ENCODE measurements at regions not wholly inside any gene's neighbourhood (a gene's known extent, or its start where the extent isn't known, plus 50 kb on each side); places are given as distances from the start of the nearest gene placed in this dataset.

DNA sequence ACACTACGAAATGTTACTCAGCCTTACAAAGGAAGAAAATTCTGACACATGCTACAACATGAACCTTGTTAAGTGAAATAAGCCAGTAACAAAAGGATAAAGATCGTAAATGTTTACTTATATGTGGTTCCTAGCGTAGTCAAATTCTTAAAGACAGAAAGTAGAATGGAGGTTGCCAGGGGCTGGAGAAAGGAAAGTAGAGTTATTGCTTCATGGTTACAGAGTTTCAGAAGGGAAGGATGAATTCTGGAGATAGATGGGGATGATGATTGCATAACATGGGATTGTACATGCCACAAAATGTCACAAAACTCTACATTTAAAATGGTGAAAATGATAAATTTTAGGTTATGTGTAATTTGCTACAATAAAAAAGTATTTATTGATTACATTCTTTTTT lies 103.8 kb downstream of the CHD9NB start:
- TF ChIP-seq, protein P1, sequence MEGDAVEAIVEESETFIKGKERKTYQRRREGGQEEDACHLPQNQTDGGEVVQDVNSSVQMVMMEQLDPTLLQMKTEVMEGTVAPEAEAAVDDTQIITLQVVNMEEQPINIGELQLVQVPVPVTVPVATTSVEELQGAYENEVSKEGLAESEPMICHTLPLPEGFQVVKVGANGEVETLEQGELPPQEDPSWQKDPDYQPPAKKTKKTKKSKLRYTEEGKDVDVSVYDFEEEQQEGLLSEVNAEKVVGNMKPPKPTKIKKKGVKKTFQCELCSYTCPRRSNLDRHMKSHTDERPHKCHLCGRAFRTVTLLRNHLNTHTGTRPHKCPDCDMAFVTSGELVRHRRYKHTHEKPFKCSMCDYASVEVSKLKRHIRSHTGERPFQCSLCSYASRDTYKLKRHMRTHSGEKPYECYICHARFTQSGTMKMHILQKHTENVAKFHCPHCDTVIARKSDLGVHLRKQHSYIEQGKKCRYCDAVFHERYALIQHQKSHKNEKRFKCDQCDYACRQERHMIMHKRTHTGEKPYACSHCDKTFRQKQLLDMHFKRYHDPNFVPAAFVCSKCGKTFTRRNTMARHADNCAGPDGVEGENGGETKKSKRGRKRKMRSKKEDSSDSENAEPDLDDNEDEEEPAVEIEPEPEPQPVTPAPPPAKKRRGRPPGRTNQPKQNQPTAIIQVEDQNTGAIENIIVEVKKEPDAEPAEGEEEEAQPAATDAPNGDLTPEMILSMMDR (conservative IDR thresholded peaks at IDR 0.05) = no peak
- no peak for TF ChIP-seq ZFX (IDR thresholded peaks at IDR 0.05)

Measured in C4-2B (cell line).